CD4-positive, alpha-beta T cell (primary cell): ENCODE measurements at regions not wholly inside any gene's neighbourhood (a gene's known extent, or its start where the extent isn't known, plus 50 kb on each side); places are given as distances from the start of the nearest gene placed in this dataset.

Source experiments
- ATAC-seq: fragments of 200-7000 bp; cut with Tn5 transposase; one replicate; pipeline ENCODE4 v1.10.0; 2022; ENCODE audit warnings: mild to moderate bottlenecking; ENCODE audit not compliant: poor library complexity
- CTCF ChIA-PET: fragments of 350-600 bp; sonication (Branson Sonifier 250); formaldehyde crosslinking; loops from one replicate; lab custom pipeline; 2021; ENCODE audit warnings: antibody characterized with exemption, inconsistent platforms; lab: Charles Lee
- POLR2A ChIA-PET: fragments of 350-600 bp; sonication (Branson Sonifier 250); formaldehyde crosslinking; loops from one replicate; lab custom pipeline; 2021; ENCODE audit warnings: antibody characterized with exemption, inconsistent platforms; lab: Charles Lee
- DNase-seq, 14 experiments: peaks; one replicate each; pipeline ENCODE4 v3.0.0-alpha.2; 2013 to 2020; ENCODE audit warnings: mixed read lengths in 2 of 14
- H3K27ac ChIP-seq, 2 donors: one replicate each; pipeline versions ENCODE4 v1.5.1 to v1.7.0; 2013; ENCODE audit warnings: low read length in 2 of 2, low read depth in 1 of 2, mild to moderate bottlenecking in 1 of 2
- H3K27me3 ChIP-seq, 2 experiments: 1 replicate in 1 of 2; 2 replicates in 1 of 2; pipeline versions ENCODE4 v1.6.1 to v1.7.0; 2013; ENCODE audit warnings: low read length in 2 of 2, control low read depth in 1 of 2, mild to moderate bottlenecking in 1 of 2, moderate library complexity in 1 of 2; ENCODE audit not compliant: insufficient read depth in 2 of 2, control insufficient read depth in 1 of 2
- H3K36me3 ChIP-seq: one replicate; pipeline ENCODE4 v1.6.1; 2013; ENCODE audit warnings: low read length, control low read depth; ENCODE audit not compliant: insufficient read depth
- H3K4me1 ChIP-seq: one replicate; pipeline ENCODE4 v1.6.1; 2013; ENCODE audit warnings: low read length, control low read depth; ENCODE audit not compliant: insufficient read depth
- H3K4me3 ChIP-seq: one replicate; pipeline ENCODE4 v1.5.1; 2013; ENCODE audit warnings: mild to moderate bottlenecking, low read length, moderate library complexity
- H3K9me3 ChIP-seq, 2 experiments: 1 replicate in 1 of 2; 2 replicates in 1 of 2; pipeline versions ENCODE4 v1.6.1 to v1.7.0; 2013; ENCODE audit warnings: low read length in 2 of 2, mild to moderate bottlenecking in 2 of 2, control low read depth in 1 of 2, moderate library complexity in 1 of 2; ENCODE audit not compliant: control insufficient read depth in 1 of 2, insufficient read depth in 1 of 2
- H3K27ac Mint-ChIP-seq: one replicate; pipeline ENCODE4 v1.8.0; 2020; ENCODE audit warnings: mixed read lengths
- H3K27me3 Mint-ChIP-seq: one replicate; pipeline ENCODE4 v1.8.0; 2021; ENCODE audit warnings: mixed read lengths
- H3K36me3 Mint-ChIP-seq: one replicate; pipeline ENCODE4 v1.8.0; 2021; ENCODE audit warnings: low read depth, mixed read lengths
- H3K4me1 Mint-ChIP-seq: one replicate; pipeline ENCODE4 v1.8.0; 2021; ENCODE audit warnings: low read depth, mixed read lengths
- H3K4me3 Mint-ChIP-seq: one replicate; pipeline ENCODE4 v1.8.0; 2020; ENCODE audit warnings: mild to moderate bottlenecking, mixed read lengths
- H3K9me3 Mint-ChIP-seq: one replicate; pipeline ENCODE4 v1.8.0; 2020; ENCODE audit warnings: mixed read lengths
- CTCF ChIP-seq: fragments of 200-600 bp; IDR thresholded peaks from one replicate; pipeline ENCODE4 v1.8.0; 2022; ENCODE audit warnings: antibody characterized with exemption, mild to moderate bottlenecking
- intact Hi-C, 2 experiments: fragments of 100-400 bp; cut with DNase I in 1 of 2; cut with micrococcal nuclease in 1 of 2; formaldehyde crosslinking; loops; one replicate each; pipeline versions ENCODE4 v1.15.1 to v1.9.0; 2023 to 2025; cut with DNase I, micrococcal nuclease

DNA sequence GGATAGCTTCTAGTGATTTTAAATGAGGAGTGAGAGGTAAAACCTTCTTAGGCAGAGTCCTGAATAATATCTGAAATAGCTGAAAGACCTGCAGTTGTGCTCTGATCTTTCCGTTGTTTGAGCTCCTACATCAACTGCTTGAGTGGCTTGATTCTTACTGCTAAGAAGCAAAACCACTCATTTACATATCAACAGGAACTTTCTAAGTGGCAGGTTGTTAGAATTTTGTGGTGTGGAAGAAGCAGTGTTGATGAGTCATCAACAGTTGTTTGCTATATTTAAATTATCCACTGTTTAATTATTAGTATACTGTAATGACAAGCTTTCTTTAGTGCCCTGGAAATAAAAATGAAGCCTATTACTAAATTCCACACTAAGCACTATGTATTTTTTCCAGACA is 689.5 kb downstream of the DNAJB9 start:
- H3K27me3 Mint-ChIP-seq: no peaks in the 10 kb centered on the region
- ChIA-PET POLR2A (no interaction called here), CTCF (interaction anchor here (0.6 kb wide), 1 partner anchor 14 kb away, joined by 3 read pairs; no protein-coding TSS in a partner anchor)
- no peak for TF ChIP-seq CTCF
- ATAC-seq (no peak), DNase-seq (no peak)
- no peaks in the 10 kb centered on the region for H3K36me3 ChIP-seq
- H3K4me3 ChIP-seq: no peak overlapping the region
- no peak overlapping the region for H3K4me3 Mint-ChIP-seq
- H3K27ac Mint-ChIP-seq: no peak overlapping the region
- H3K4me1 Mint-ChIP-seq: no peaks in the 10 kb centered on the region
- H3K4me1 ChIP-seq: no peaks in the 10 kb centered on the region
- peaks cover 5% of the 10 kb centered on the region for H3K9me3 Mint-ChIP-seq
- H3K27me3 ChIP-seq: no peaks in the 10 kb centered on the region
- no peaks in the 10 kb centered on the region for H3K36me3 Mint-ChIP-seq
- no peak overlapping the region for H3K27ac ChIP-seq
- H3K9me3 ChIP-seq: no peaks in the 10 kb centered on the region
- intact Hi-C loops: no loop called here

DNA sequence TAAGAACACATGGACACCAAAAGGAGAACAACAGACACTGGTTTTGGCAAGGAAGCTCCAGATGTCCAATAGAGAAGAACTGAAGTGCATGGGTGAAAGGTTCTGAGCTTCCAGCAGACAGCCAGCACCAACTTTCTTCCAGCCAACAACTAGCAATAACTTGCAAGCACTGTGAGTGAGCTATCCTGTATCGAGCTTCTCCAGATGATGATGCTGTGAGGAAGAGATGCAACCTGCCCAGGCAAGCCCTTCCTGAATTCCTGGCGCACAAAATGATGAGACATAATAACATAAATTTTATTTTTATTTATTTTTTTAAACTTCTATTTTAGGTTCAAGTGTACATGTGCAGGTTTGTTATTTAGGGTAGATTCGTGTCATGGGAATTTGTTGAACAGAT is 692.1 kb downstream of the DNAJB9 start:
- Mint-ChIP-seq H3K4me1 (no peaks in the 10 kb centered on the region), H3K27ac (no peak overlapping the region), H3K9me3 (peaks cover 7% of the 10 kb centered on the region), H3K4me3 (no peak overlapping the region), H3K27me3 (no peaks in the 10 kb centered on the region), H3K36me3 (no peaks in the 10 kb centered on the region)
- no peaks in the 10 kb centered on the region for H3K4me1 ChIP-seq
- no peak for TF ChIP-seq CTCF
- no peaks in the 10 kb centered on the region for H3K36me3 ChIP-seq
- no peak overlapping the region for H3K4me3 ChIP-seq
- no peaks in the 10 kb centered on the region for H3K27me3 ChIP-seq
- POLR2A ChIA-PET: no interaction called here
- no peak for ATAC-seq
- CTCF ChIA-PET: no interaction called here
- H3K9me3 ChIP-seq: no peaks in the 10 kb centered on the region
- intact Hi-C loops: no loop called here
- no peak for DNase-seq
- no peak overlapping the region for H3K27ac ChIP-seq

GRCh38 chr7:109266610-109267009 is 696.9 kb downstream of the DNAJB9 start:
- Histone ChIP-seq H3K4me3 (no peak overlapping the region), H3K36me3 (no peaks in the 10 kb centered on the region), H3K27me3 (no peaks in the 10 kb centered on the region), H3K9me3 (no peaks in the 10 kb centered on the region), H3K27ac (no peak overlapping the region), H3K4me1 (no peaks in the 10 kb centered on the region)
- Mint-ChIP-seq H3K27me3 (no peaks in the 10 kb centered on the region), H3K9me3 (peaks cover 14% of the 10 kb centered on the region), H3K27ac (no peak overlapping the region), H3K36me3 (no peaks in the 10 kb centered on the region), H3K4me1 (no peaks in the 10 kb centered on the region), H3K4me3 (no peak overlapping the region)
- intact Hi-C loops: no loop called here
- ATAC-seq (no peak), DNase-seq (no peak)
- no peak for TF ChIP-seq CTCF
- ChIA-PET CTCF (no interaction called here), POLR2A (no interaction called here)
